ENCODE measurements at regions not wholly inside any gene's neighbourhood (a gene's known extent, or its start where the extent isn't known, plus 50 kb on each side); places are given as distances from the start of the nearest gene placed in this dataset.

DNA sequence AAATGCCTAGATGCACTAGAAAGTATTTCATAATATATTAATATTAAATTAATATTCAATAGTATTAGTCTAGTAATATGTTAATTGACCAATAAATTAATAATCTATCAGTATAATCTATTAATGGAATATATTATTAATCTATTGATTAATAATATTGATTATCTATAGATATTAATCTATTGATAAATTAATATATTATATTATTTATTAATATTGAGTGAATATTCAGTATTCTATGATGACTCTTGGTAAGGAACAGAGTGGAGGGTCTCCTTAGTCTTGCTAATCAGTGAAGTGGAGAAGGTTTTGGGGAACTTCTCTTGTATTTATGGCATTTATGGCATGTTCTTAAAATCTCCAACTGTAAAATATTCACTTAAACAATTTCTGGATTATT, 679.3 kb upstream of the FLRT2 start:
- H3K9me1 ChIP-seq (replicated peaks; ENCODE audit: control insufficient read depth, extremely low read depth, insufficient read depth, low read length), result no peaks in the 10 kb centered on the region
- no TSS peak for BruUV-seq (replicated peaks)
- H3K79me2 ChIP-seq (ENCODE audit: control insufficient read depth, insufficient read depth, low read length), result no peaks in the 10 kb centered on the region
- no peak for FAIRE-seq
- H3K27me3 ChIP-seq (ENCODE audit: control insufficient read depth in 2 of 2, insufficient read depth in 2 of 2, low read length in 2 of 2), result no peaks in the 10 kb centered on the region
- no peaks in the 10 kb centered on the region for H4K20me1 ChIP-seq (replicated peaks; ENCODE audit: control insufficient read depth, extremely low read depth, insufficient read depth, low read length)
- ChIA-PET CTCF (interaction anchor here (1.2 kb wide), 1 partner anchor 9 kb away, joined by 3 read pairs; no protein-coding TSS in a partner anchor), POLR2A (no interaction called here)
- H3K4me3 ChIP-seq (replicated peaks in 1 of 3; ENCODE audit: insufficient read depth in 1 of 3, low read depth in 1 of 3, low read length in 3 of 3), result no peak overlapping the region
- H3K9me3 ChIP-seq (replicated peaks; ENCODE audit: control insufficient read depth, insufficient read depth, low read length), result no peaks in the 10 kb centered on the region
- H2AFZ ChIP-seq (ENCODE audit: low read depth, low read length), result no peak overlapping the region
- H3K9ac ChIP-seq (replicated peaks; ENCODE audit: extremely low read depth, insufficient read depth, low read length), result no peak overlapping the region
- intact Hi-C loops (cut with micrococcal nuclease) (no loop called here), dilution Hi-C loops (cut with MboI; ENCODE audit: extremely low pct_ligation_motif_present, low sequenced_read_pairs) (no loop called here)
- DNase-seq (ENCODE audit: low read depth, low spot score), result no peak
- no peaks in the 10 kb centered on the region for H3K4me1 ChIP-seq (ENCODE audit: control insufficient read depth, extremely low read depth, insufficient read depth, low read length)
- H3K27ac ChIP-seq (ENCODE audit: insufficient read depth, low read depth, low read length), result no peak overlapping the region
- TF ChIP-seq JUN (IDR thresholded peaks at IDR 0.05; ENCODE audit: borderline replicate concordance, insufficient read depth, insufficient read length, low read depth) (no peak), MYC (IDR thresholded peaks at IDR 0.05; ENCODE audit: low read depth, low read length) (no peak), FOS (IDR thresholded peaks at IDR 0.05; ENCODE audit: borderline replicate concordance, insufficient read depth, low read length) (no peak), GATA2 (IDR thresholded peaks at IDR 0.05; ENCODE audit: insufficient read depth, insufficient read length, low read depth, low read length) (no peak), EZH2 (IDR thresholded peaks at IDR 0.05; ENCODE audit: borderline replicate concordance, low read depth, low read length, severe bottlenecking) (no peak), POLR2AphosphoS5 (IDR thresholded peaks at IDR 0.05; ENCODE audit: insufficient read depth, low read depth, low read length) (no peak), POLR2A (IDR thresholded peaks at IDR 0.05; ENCODE audit: low read depth, low read length) (no peak)
- TF ChIP-seq, protein P1, sequence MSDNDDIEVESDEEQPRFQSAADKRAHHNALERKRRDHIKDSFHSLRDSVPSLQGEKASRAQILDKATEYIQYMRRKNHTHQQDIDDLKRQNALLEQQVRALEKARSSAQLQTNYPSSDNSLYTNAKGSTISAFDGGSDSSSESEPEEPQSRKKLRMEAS (IDR thresholded peaks at IDR 0.05; ENCODE audit: insufficient read depth, insufficient read length), result no peak
- TF ChIP-seq, protein P2, sequence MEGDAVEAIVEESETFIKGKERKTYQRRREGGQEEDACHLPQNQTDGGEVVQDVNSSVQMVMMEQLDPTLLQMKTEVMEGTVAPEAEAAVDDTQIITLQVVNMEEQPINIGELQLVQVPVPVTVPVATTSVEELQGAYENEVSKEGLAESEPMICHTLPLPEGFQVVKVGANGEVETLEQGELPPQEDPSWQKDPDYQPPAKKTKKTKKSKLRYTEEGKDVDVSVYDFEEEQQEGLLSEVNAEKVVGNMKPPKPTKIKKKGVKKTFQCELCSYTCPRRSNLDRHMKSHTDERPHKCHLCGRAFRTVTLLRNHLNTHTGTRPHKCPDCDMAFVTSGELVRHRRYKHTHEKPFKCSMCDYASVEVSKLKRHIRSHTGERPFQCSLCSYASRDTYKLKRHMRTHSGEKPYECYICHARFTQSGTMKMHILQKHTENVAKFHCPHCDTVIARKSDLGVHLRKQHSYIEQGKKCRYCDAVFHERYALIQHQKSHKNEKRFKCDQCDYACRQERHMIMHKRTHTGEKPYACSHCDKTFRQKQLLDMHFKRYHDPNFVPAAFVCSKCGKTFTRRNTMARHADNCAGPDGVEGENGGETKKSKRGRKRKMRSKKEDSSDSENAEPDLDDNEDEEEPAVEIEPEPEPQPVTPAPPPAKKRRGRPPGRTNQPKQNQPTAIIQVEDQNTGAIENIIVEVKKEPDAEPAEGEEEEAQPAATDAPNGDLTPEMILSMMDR (IDR thresholded peaks at IDR 0.05; ENCODE audit: extremely low read depth in 1 of 2, insufficient read depth in 1 of 2, low read depth in 1 of 2, low read length in 2 of 2), result no peak
- H3K36me3 ChIP-seq (ENCODE audit: control insufficient read depth in 2 of 2, extremely low read depth in 1 of 2, insufficient read depth in 2 of 2, low read length in 2 of 2), result no peaks in the 10 kb centered on the region
- no peak overlapping the region for H3K4me2 ChIP-seq (ENCODE audit: insufficient read depth, low read length)
